WERI-Rb-1 (cell line): ENCODE measurements at regions not wholly inside any gene's neighbourhood (a gene's known extent, or its start where the extent isn't known, plus 50 kb on each side); places are given as distances from the start of the nearest gene placed in this dataset.

ENCODE experiments used
- DNase-seq: peaks from one replicate; pipeline ENCODE4 v3.0.0-alpha.2; 2020
- H3K27ac ChIP-seq: fragments of 250-450 bp; sonication (Bioruptor Pico); 2 replicates; pipeline ENCODE4 v1.5.1; 2020; ENCODE audit warnings: mild to moderate bottlenecking, moderate library complexity
- H3K27me3 ChIP-seq: fragments of 250-450 bp; sonication (Bioruptor Pico); 2 replicates; pipeline ENCODE4 v1.5.1; 2021; ENCODE audit warnings: mild to moderate bottlenecking, low read depth, moderate library complexity; ENCODE audit not compliant: insufficient read depth, severe bottlenecking
- H3K36me3 ChIP-seq: fragments of 250-450 bp; sonication (Bioruptor Pico); 2 replicates; pipeline ENCODE4 v1.5.1; 2020; ENCODE audit warnings: mild to moderate bottlenecking, moderate library complexity
- H3K4me3 ChIP-seq: 2 replicates; pipeline ENCODE4 v1.5.1; 2011; ENCODE audit warnings: low read depth, mild to moderate bottlenecking, control low read depth, low read length
- H3K9me3 ChIP-seq: fragments of 250-450 bp; sonication (Bioruptor Pico); 2 replicates; pipeline ENCODE4 v1.5.1; 2021; ENCODE audit warnings: mild to moderate bottlenecking, moderate library complexity; ENCODE audit not compliant: severe bottlenecking
- TF ChIP-seq, protein P1 (sequence below): IDR thresholded peaks from 2 replicates; pipeline ENCODE4 v1.5.1; 2011; ENCODE audit warnings: low read depth, mild to moderate bottlenecking, control low read depth, inconsistent platforms, low read length

GRCh38 chr5:30341466-30341865 lies 852.0 kb upstream of the CDH6 start:
- TF ChIP-seq, protein P1, sequence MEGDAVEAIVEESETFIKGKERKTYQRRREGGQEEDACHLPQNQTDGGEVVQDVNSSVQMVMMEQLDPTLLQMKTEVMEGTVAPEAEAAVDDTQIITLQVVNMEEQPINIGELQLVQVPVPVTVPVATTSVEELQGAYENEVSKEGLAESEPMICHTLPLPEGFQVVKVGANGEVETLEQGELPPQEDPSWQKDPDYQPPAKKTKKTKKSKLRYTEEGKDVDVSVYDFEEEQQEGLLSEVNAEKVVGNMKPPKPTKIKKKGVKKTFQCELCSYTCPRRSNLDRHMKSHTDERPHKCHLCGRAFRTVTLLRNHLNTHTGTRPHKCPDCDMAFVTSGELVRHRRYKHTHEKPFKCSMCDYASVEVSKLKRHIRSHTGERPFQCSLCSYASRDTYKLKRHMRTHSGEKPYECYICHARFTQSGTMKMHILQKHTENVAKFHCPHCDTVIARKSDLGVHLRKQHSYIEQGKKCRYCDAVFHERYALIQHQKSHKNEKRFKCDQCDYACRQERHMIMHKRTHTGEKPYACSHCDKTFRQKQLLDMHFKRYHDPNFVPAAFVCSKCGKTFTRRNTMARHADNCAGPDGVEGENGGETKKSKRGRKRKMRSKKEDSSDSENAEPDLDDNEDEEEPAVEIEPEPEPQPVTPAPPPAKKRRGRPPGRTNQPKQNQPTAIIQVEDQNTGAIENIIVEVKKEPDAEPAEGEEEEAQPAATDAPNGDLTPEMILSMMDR = no peak
- Histone ChIP-seq H3K9me3 (no peaks in the 10 kb centered on the region), H3K36me3 (no peaks in the 10 kb centered on the region), H3K4me3 (no peak overlapping the region), H3K27ac (no peak overlapping the region), H3K27me3 (no peaks in the 10 kb centered on the region)
- DNase-seq = no peak

GRCh38 chr5:30337084-30337573 lies 856.4 kb upstream of the CDH6 start:
- DNase-seq = no peak
- H3K27me3 ChIP-seq = no peaks in the 10 kb centered on the region
- H3K36me3 ChIP-seq = no peaks in the 10 kb centered on the region
- no peak overlapping the region for H3K4me3 ChIP-seq
- TF ChIP-seq, protein P1 = no peak
- no peaks in the 10 kb centered on the region for H3K9me3 ChIP-seq
- H3K27ac ChIP-seq = no peak overlapping the region

DNA sequence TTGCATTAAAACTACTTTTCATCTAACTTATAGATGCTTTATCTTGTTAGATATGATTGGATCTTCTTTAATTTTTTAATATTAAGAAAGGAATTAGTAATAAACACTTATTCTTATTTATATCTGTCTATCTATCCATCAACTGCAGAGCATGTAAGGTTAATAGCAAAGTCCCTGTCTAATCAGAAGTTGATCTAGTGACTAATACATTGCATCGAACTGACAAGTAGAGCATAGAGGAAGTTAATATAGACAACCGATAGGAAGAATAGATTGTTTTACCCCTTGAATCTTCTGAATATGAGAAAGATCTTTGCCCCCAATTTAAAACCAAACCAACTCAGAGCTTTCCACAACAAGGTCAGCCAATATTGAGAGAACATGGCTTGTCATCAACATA lies 862.0 kb upstream of the CDH6 start:
- no peaks in the 10 kb centered on the region for H3K36me3 ChIP-seq
- DNase-seq = no peak
- H3K9me3 ChIP-seq = no peaks in the 10 kb centered on the region
- no peak overlapping the region for H3K4me3 ChIP-seq
- TF ChIP-seq, protein P1 = no peak
- no peak overlapping the region for H3K27ac ChIP-seq
- no peaks in the 10 kb centered on the region for H3K27me3 ChIP-seq

- no peak overlapping the region for H3K27ac ChIP-seq
- TF ChIP-seq, protein P1 = no peak
- no peaks in the 10 kb centered on the region for H3K27me3 ChIP-seq
Measured at GRCh38 chr5:30325795-30326194, 867.7 kb upstream of the CDH6 start.

GRCh38 chr5:30324083-30324482 lies 869.4 kb upstream of the CDH6 start:
- no peak for DNase-seq
- Histone ChIP-seq H3K27me3 (no peaks in the 10 kb centered on the region), H3K4me3 (no peak overlapping the region), H3K27ac (no peak overlapping the region), H3K9me3 (no peaks in the 10 kb centered on the region), H3K36me3 (no peaks in the 10 kb centered on the region)
- TF ChIP-seq, protein P1 = no peak

More at GRCh38 chr5:30325795-30326194, 867.7 kb upstream of the CDH6 start:
- DNase-seq = no peak
- H3K36me3 ChIP-seq = no peaks in the 10 kb centered on the region
- no peak overlapping the region for H3K4me3 ChIP-seq
- no peaks in the 10 kb centered on the region for H3K9me3 ChIP-seq

- Histone ChIP-seq H3K27me3 (no peaks in the 10 kb centered on the region), H3K9me3 (no peaks in the 10 kb centered on the region), H3K36me3 (no peaks in the 10 kb centered on the region), H3K27ac (no peak overlapping the region), H3K4me3 (no peak overlapping the region)
- DNase-seq = no peak
- TF ChIP-seq, protein P1 = no peak
Measured at GRCh38 chr5:30287890-30288289, 905.6 kb upstream of the CDH6 start.
